ENCODE measurements at regions not wholly inside any gene's neighbourhood (a gene's known extent, or its start where the extent isn't known, plus 50 kb on each side); places are given as distances from the start of the nearest gene placed in this dataset.

- H3K27ac ChIP-seq, result no peak overlapping the region
Observed at GRCh38 chr12:127158385-127159061, 1108.4 kb upstream of the TMEM132C start.

GRCh38 chr12:127161466-127161865 is 1105.5 kb upstream of the TMEM132C start:
- H3K27ac ChIP-seq, result no peak overlapping the region
- TF ChIP-seq CTCF (conservative IDR thresholded peaks at IDR 0.05), result no peak

More at GRCh38 chr12:127158385-127159061, 1108.4 kb upstream of the TMEM132C start:
- TF ChIP-seq ZFX (IDR thresholded peaks at IDR 0.05), result no peak
- TF ChIP-seq CTCF (conservative IDR thresholded peaks at IDR 0.05), result no peak

DNA sequence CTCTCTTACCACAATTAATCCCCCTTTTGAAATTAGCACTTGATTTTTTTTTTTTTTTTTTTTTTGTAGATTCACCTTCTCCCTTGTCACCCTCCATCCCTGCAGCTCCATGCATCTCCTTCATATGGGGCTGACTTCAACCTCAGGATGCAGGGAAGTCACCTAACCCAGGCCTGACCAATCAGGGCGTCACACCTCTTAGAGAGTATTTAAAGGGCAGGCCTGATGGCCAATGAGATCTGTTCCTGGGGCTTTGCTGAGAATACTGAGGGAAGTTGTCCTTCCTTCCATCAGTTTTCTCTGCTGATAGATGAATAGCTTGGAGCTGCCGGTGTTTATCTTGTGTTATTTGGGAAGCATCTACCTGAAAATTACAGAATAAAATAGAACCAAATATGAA is 1104.7 kb upstream of the TMEM132C start:
- no peak for TF ChIP-seq ZFX (IDR thresholded peaks at IDR 0.05)
- no peak for TF ChIP-seq CTCF (conservative IDR thresholded peaks at IDR 0.05)
- H3K27ac ChIP-seq, result no peak overlapping the region

GRCh38 chr12:127162902-127163301 is 1104.1 kb upstream of the TMEM132C start:
- TF ChIP-seq CTCF (conservative IDR thresholded peaks at IDR 0.05) (no peak), ZFX (IDR thresholded peaks at IDR 0.05) (no peak)
- H3K27ac ChIP-seq, result no peak overlapping the region

GRCh38 chr12:127165567-127166392 is 1101.2 kb upstream of the TMEM132C start:
- no peak overlapping the region for H3K27ac ChIP-seq

DNA sequence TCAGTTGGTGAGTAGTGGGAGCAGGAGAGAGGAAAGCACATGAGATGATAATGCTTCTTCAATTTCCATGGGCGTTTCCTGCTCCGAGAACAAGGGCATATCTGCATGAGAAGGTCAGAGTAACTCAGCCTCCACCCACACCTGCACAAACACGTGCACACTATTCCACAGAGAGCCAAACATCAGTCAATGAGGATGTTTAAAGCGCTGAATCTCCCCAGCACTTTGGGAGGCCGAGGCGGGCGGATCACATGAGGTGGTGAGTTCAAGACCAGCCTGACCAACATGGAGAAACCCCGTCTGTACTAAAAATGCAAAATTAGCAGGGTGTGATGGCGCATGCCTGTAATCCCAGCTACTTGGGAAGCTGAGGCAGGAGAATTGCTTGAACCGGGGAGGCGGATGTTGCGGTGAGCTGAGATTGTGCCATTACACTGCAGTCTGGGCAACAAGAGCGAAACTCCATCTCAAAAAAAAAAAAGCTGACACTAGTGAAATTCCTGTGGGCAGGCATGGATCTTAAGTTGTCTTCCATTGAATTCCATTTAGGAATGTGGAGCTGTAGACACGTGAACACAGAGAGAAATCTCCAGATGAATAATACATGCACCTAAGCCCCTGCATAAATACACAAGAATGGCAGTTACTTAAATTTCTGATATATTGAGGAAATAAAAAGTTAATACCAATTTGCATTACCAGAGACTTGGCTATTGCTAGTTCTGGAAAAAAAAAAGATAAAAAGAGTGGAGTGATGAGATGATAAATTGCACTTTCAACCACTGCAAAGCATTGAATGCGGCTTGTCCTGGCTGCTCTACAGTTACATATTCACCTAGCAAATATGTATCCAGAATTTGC is 1097.4 kb upstream of the TMEM132C start:
- no peak for TF ChIP-seq CTCF (conservative IDR thresholded peaks at IDR 0.05)
- no peak for TF ChIP-seq ZFX (IDR thresholded peaks at IDR 0.05)
- H3K27ac ChIP-seq, result no peak overlapping the region

More at GRCh38 chr12:127165567-127166392, 1101.2 kb upstream of the TMEM132C start:
- no peak for TF ChIP-seq ZFX (IDR thresholded peaks at IDR 0.05)
- TF ChIP-seq CTCF (conservative IDR thresholded peaks at IDR 0.05), result no peak
